ENCODE measurements at regions not wholly inside any gene's neighbourhood (a gene's known extent, or its start where the extent isn't known, plus 50 kb on each side); places are given as distances from the start of the nearest gene placed in this dataset.

GRCh38 chr5:81803812-81804211 is 52.9 kb upstream of the SSBP2 start:
- POLR2A ChIA-PET (ENCODE audit: low non-redundant PET) = no interaction called here

GRCh38 chr5:81802625-81803024 is 51.7 kb upstream of the SSBP2 start:
- H3K27ac ChIP-seq = no peak overlapping the region
- no peak for TF ChIP-seq CTCF (conservative IDR thresholded peaks at IDR 0.05; ENCODE audit: low read depth)
- POLR2A ChIA-PET (ENCODE audit: low non-redundant PET) = no interaction called here
- DNase-seq (ENCODE audit: low spot score) = no peak
- CTCF ChIA-PET = interaction anchor here (0.6 kb wide), 1 partner anchor 567 kb away, joined by 3 read pairs; no protein-coding TSS in a partner anchor

More at GRCh38 chr5:81803812-81804211, 52.9 kb upstream of the SSBP2 start:
- CTCF ChIA-PET = no interaction called here
- no peak for TF ChIP-seq CTCF (conservative IDR thresholded peaks at IDR 0.05; ENCODE audit: low read depth)
- DNase-seq (ENCODE audit: low spot score) = no peak
- no peak overlapping the region for H3K27ac ChIP-seq

GRCh38 chr5:81802020-81802419 is 51.1 kb upstream of the SSBP2 start:
- ChIA-PET CTCF (interaction anchor here (0.6 kb wide), 1 partner anchor 566 kb away, joined by 3 read pairs; no protein-coding TSS in a partner anchor), POLR2A (ENCODE audit: low non-redundant PET) (no interaction called here)

GRCh38 chr5:81800797-81801196 is 49.9 kb upstream of the SSBP2 start:
- no peak for TF ChIP-seq CTCF (conservative IDR thresholded peaks at IDR 0.05; ENCODE audit: low read depth)
- no peak overlapping the region for H3K27ac ChIP-seq
- no peak for DNase-seq (ENCODE audit: low spot score)
- ChIA-PET CTCF (no interaction called here), POLR2A (ENCODE audit: low non-redundant PET) (no interaction called here)

More at GRCh38 chr5:81802020-81802419, 51.1 kb upstream of the SSBP2 start:
- no peak for DNase-seq (ENCODE audit: low spot score)
- H3K27ac ChIP-seq = no peak overlapping the region
- no peak for TF ChIP-seq CTCF (conservative IDR thresholded peaks at IDR 0.05; ENCODE audit: low read depth)
